PFSK-1 (cell line): ENCODE measurements at regions not wholly inside any gene's neighbourhood (a gene's known extent, or its start where the extent isn't known, plus 50 kb on each side); places are given as distances from the start of the nearest gene placed in this dataset.

Experiments
- FOXP2 ChIP-seq: optimal IDR thresholded peaks from 2 replicates; pipeline ENCODE3; 2011; ENCODE audit warnings: borderline replicate concordance, control low read depth, inconsistent platforms; ENCODE audit not compliant: insufficient read depth; ENCODE audit errors: extremely low read length, extremely low read depth
- POLR2AphosphoS5 ChIP-seq: IDR thresholded peaks from 2 replicates; pipeline ENCODE4 v1.6.1; 2012; ENCODE audit warnings: low read depth, mild to moderate bottlenecking, control low read depth, low read length, moderate library complexity
- REST ChIP-seq, 2 experiments: IDR thresholded peaks; 2 replicates each; pipeline versions ENCODE4 v1.6.1 to v1.8.0; 2011 to 2012; ENCODE audit warnings: low read depth in 2 of 2, low read length in 2 of 2, control low read depth in 1 of 2, inconsistent platforms in 1 of 2, mild to moderate bottlenecking in 1 of 2, moderate library complexity in 1 of 2; ENCODE audit not compliant: insufficient read depth in 1 of 2
- SIN3A ChIP-seq: IDR thresholded peaks from 2 replicates; pipeline ENCODE4 v1.6.1; 2012; ENCODE audit warnings: mild to moderate bottlenecking, low read length, moderate library complexity, borderline replicate concordance; ENCODE audit not compliant: insufficient read depth
- TAF1 ChIP-seq: IDR thresholded peaks from 2 replicates; pipeline ENCODE4 v1.6.1; 2012; ENCODE audit warnings: low read length, control low read depth, borderline replicate concordance; ENCODE audit not compliant: insufficient read depth

DNA sequence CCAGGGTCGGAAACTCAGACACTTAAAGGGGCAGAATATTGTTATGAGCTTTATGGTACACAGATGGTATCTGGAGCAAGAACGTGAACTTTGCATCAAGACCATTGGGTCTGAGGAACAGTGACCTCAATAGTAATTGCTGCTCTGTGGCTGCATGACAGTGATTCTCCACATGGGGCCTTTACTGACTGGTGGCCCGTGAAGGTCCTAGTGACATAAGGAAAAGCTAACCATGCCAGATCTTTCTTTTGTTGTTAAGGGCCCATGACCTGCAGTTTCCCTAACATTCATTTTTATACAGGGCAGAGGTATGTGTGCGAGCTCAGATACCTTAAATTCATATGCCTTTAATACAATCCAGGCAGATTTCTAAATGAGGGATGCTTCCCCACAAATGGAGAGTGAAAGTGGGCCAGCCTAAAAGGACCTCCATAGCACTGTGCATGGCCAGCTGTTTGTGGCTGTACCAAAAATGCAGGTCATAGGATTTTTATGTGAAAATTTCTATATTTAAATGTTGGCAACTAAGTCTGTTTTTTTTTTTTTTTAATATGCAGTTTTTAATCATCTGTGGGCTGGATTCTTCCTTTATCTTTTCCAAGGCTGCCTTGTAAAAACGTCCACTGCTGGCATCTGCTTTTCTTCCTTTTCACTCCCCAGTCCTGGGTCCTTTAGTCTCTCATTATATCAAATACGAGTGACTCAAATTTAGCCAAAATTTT is 188.0 kb upstream of the IL12A start:
- TF ChIP-seq REST (IDR thresholded peaks at IDR 0.05; ENCODE audit: insufficient read depth in 1 of 2, low read depth in 2 of 2, low read length in 2 of 2) (no peak), FOXP2 (no peak), SIN3A (no peak), TAF1 (no peak), POLR2AphosphoS5 (no peak)

DNA sequence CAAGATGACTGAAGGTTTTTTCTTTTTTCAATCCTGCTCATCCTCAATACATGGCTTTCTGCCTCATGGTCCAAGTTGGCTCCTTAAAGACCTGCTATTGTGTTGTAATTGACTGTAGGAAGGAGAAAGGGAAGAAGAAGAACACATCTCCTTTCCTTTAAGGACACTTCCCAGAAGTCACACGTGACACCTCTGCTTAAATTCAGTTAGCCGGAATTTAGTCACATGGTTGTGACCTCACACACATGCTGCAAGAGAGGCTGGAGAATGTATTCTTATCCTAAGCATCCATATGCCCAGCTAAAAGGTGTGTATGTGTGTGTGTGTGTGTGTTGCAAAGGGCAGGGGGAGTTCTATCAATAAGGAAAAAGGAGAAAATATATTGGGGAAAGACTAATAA is 185.8 kb upstream of the IL12A start:
- TF ChIP-seq REST (IDR thresholded peaks at IDR 0.05; ENCODE audit: insufficient read depth in 1 of 2, low read depth in 2 of 2, low read length in 2 of 2) (no peak), TAF1 (no peak), SIN3A (no peak), POLR2AphosphoS5 (no peak), FOXP2 (no peak)

GRCh38 chr3:159803459-159803858 is 185.2 kb upstream of the IL12A start:
- TF ChIP-seq REST (IDR thresholded peaks at IDR 0.05; ENCODE audit: insufficient read depth in 1 of 2, low read depth in 2 of 2, low read length in 2 of 2) (no peak), SIN3A (no peak), TAF1 (no peak), FOXP2 (no peak), POLR2AphosphoS5 (no peak)

DNA sequence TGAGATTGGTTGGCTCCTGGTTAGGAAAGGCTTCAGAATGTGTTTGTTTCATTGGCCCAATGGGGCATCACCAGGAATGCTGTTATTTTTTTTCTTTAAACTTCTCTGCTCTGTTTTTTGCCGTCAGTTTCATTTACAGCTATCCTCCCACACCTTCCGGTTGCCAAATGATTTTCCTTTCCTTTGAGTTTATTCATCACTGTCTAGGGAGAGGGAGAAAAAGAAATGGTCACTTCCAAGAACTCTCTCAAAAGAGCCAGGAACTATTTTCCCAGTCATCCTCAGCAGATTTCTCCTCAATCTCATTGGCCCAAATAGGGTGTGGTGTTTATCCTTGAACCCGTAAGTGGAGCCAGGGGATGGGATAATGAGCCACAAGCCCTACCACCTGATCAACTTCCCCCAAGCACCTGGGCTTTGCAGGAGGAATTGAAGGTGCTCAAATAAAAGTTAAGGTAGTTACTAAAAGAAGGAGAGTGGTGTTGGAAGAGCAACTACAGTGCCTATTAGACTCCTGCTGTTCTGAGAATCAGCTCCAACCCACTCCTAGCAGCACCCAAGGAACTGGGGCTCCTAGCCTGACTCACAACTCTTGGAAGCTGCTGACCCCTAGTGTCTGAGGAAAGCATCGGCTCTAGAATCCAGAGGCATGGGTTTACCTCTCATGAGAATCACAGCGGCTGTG is 183.8 kb upstream of the IL12A start:
- TF ChIP-seq POLR2AphosphoS5 (no peak), SIN3A (no peak), TAF1 (no peak), REST (IDR thresholded peaks at IDR 0.05; ENCODE audit: insufficient read depth in 1 of 2, low read depth in 2 of 2, low read length in 2 of 2) (no peak), FOXP2 (no peak)

GRCh38 chr3:159805411-159805772 is 183.2 kb upstream of the IL12A start:
- no peak for TF ChIP-seq POLR2AphosphoS5
- TF ChIP-seq SIN3A = no peak
- no peak for TF ChIP-seq FOXP2
- no peak for TF ChIP-seq REST (IDR thresholded peaks at IDR 0.05; ENCODE audit: insufficient read depth in 1 of 2, low read depth in 2 of 2, low read length in 2 of 2)
- no peak for TF ChIP-seq TAF1
